HepG2 (cell line): ENCODE measurements at regions not wholly inside any gene's neighbourhood (a gene's known extent, or its start where the extent isn't known, plus 50 kb on each side); places are given as distances from the start of the nearest gene placed in this dataset.

Experiments
- CSRNP1 ChIP-seq: sonication (generic); formaldehyde crosslinking; IDR thresholded peaks from 2 replicates; pipeline ENCODE4 v1.8.1; 2023; ENCODE audit warnings: mild to moderate bottlenecking, missing genetic modification reagents
- FOSL2 ChIP-seq: sonication (generic); formaldehyde crosslinking; IDR thresholded peaks from 2 replicates; pipeline ENCODE4 v1.4.0; 2020; ENCODE audit warnings: missing genetic modification reagents
- HBP1 ChIP-seq: IDR thresholded peaks from 2 replicates; pipeline ENCODE4 v1.6.1; 2016; ENCODE audit warnings: low read depth, control low read depth
- HNRNPLL ChIP-seq: fragments of 200-400 bp; formaldehyde crosslinking; IDR thresholded peaks from 2 replicates; pipeline ENCODE4 v1.6.1; 2017; ENCODE audit warnings: mild to moderate bottlenecking, low read depth, low read length; ENCODE audit not compliant: poor library complexity, severe bottlenecking
- NFIB ChIP-seq: sonication (generic); formaldehyde crosslinking; IDR thresholded peaks from 2 replicates; pipeline ENCODE4 v1.9.0; 2021; ENCODE audit warnings: missing genetic modification reagents, mild to moderate bottlenecking, borderline replicate concordance
- SIX4 ChIP-seq: sonication (generic); formaldehyde crosslinking; IDR thresholded peaks from 2 replicates; pipeline ENCODE4 v1.4.0; 2020; ENCODE audit warnings: missing genetic modification reagents
- THAP11 ChIP-seq: IDR thresholded peaks from 2 replicates; pipeline ENCODE4 v1.6.1; 2016; ENCODE audit warnings: missing biosample characterization, missing genetic modification reagents
- UBTF ChIP-seq: sonication (generic); formaldehyde crosslinking; IDR thresholded peaks from 2 replicates; pipeline ENCODE4 v1.4.0; 2020; ENCODE audit warnings: mild to moderate bottlenecking, missing genetic modification reagents
- ZNF136 ChIP-seq: sonication (generic); formaldehyde crosslinking; IDR thresholded peaks from 2 replicates; pipeline ENCODE4 v1.8.1; 2022; ENCODE audit warnings: low read depth, mild to moderate bottlenecking, moderate library complexity, missing genetic modification reagents
- ZNF20 ChIP-seq: sonication (generic); formaldehyde crosslinking; IDR thresholded peaks from 2 replicates; pipeline ENCODE4 v1.4.0; 2020; ENCODE audit warnings: mild to moderate bottlenecking, moderate library complexity, missing genetic modification reagents
- ZNF446 ChIP-seq: sonication (generic); formaldehyde crosslinking; IDR thresholded peaks from 2 replicates; pipeline ENCODE4 v1.5.0; 2020; ENCODE audit warnings: mild to moderate bottlenecking, missing genetic modification reagents
- ZNF549 ChIP-seq: sonication (generic); formaldehyde crosslinking; IDR thresholded peaks from 2 replicates; pipeline ENCODE4 v1.5.0; 2020; ENCODE audit warnings: missing genetic modification reagents
- ZNF7 ChIP-seq: IDR thresholded peaks from 2 replicates; pipeline ENCODE4 v1.6.1; 2016; ENCODE audit warnings: missing biosample characterization, missing genetic modification reagents
- ZSCAN25 ChIP-seq: sonication (generic); formaldehyde crosslinking; IDR thresholded peaks from 2 replicates; pipeline ENCODE4 v1.8.0; 2022; ENCODE audit warnings: mild to moderate bottlenecking, missing genetic modification reagents
- TF ChIP-seq, protein P1 (sequence below): sonication (generic); formaldehyde crosslinking; IDR thresholded peaks from 2 replicates; pipeline ENCODE4; 2020; ENCODE audit warnings: missing genetic modification reagents, mild to moderate bottlenecking, borderline replicate concordance
- TF ChIP-seq, protein P2 (sequence below): fragments of 450-650 bp; IDR thresholded peaks from 2 replicates; pipeline ENCODE4 v1.6.1; 2017
- TF ChIP-seq, protein P3 (sequence below): sonication (generic); formaldehyde crosslinking; IDR thresholded peaks from 2 replicates; pipeline ENCODE4 v1.5.0; 2020; ENCODE audit warnings: mild to moderate bottlenecking, low read depth, missing genetic modification reagents, borderline replicate concordance

DNA sequence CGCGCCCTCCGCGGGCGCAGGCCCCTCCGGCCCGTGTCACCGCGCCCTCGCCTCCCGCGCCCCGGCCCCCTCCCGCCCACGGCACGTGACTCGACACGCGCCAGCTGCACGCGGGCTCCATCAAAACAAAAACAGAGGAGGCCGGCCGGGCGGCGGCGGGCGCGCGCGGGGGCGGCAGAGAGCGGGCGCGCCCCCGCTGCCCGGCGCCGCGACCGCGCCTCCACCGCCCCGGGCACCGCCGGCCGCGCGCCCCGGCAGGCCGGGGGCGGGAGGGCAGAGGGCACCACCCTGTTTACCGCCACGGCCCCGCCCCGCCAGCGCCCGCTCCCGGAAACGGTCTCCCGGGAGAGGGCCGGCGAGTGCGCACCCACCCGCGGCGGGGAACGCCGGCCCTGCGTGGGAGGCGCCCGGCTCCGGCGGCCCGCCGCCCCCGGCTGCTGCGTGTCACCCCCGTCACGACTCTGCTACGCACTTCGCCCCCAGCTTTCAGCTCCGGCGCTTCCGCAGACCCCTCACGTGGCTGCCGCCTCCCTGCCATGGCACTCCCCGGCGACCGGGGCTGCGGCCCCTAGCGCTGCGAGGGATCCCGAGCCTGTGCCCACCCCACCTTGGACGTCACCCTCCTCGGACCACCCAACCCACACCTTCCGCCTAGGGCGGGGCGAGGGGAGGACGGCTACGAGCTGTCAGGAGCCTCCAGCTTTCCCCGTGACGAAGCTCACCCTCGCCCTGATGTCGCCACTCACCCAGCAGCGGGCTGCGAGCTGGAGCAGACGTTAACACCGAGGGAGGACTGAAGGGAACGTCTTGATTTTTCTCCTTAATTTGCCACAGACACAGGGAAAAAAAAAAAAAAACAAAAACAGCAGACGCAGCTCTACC, 221.6 kb upstream of the MKLN1 start (continued):
- TF ChIP-seq ZNF7 (CRISPR knock-in tag) (no peak), ZNF20 (CRISPR knock-in tag) (no peak), SIX4 (CRISPR knock-in tag) (no peak), THAP11 (CRISPR knock-in tag) (no peak), UBTF (CRISPR knock-in tag) (peak; percentile 74), HBP1 (CRISPR knock-in tag) (0 out of 2 replicates have a peak, but pooled peaks have one; percentile 48), ZNF446 (CRISPR knock-in tag) (0 out of 2 replicates have a peak, but pooled peaks have one; percentile 64), ZNF136 (CRISPR knock-in tag) (no peak), FOSL2 (CRISPR knock-in tag) (0 out of 2 replicates have a peak, but pooled peaks have one; percentile 33), HNRNPLL (peak; percentile 79), ZNF549 (CRISPR knock-in tag) (no peak), CSRNP1 (CRISPR knock-in tag) (peak; percentile 54; the same call in 1 of the 2 replicates), ZSCAN25 (CRISPR knock-in tag) (peak; percentile 18; the same call in 1 of the 2 replicates), NFIB (CRISPR knock-in tag) (no peak)
- TF ChIP-seq, protein P1, sequence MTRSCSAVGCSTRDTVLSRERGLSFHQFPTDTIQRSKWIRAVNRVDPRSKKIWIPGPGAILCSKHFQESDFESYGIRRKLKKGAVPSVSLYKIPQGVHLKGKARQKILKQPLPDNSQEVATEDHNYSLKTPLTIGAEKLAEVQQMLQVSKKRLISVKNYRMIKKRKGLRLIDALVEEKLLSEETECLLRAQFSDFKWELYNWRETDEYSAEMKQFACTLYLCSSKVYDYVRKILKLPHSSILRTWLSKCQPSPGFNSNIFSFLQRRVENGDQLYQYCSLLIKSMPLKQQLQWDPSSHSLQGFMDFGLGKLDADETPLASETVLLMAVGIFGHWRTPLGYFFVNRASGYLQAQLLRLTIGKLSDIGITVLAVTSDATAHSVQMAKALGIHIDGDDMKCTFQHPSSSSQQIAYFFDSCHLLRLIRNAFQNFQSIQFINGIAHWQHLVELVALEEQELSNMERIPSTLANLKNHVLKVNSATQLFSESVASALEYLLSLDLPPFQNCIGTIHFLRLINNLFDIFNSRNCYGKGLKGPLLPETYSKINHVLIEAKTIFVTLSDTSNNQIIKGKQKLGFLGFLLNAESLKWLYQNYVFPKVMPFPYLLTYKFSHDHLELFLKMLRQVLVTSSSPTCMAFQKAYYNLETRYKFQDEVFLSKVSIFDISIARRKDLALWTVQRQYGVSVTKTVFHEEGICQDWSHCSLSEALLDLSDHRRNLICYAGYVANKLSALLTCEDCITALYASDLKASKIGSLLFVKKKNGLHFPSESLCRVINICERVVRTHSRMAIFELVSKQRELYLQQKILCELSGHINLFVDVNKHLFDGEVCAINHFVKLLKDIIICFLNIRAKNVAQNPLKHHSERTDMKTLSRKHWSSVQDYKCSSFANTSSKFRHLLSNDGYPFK (CRISPR knock-in tag), result 0 out of 2 replicates have a peak, but pooled peaks have one; percentile 43
- TF ChIP-seq, protein P2, sequence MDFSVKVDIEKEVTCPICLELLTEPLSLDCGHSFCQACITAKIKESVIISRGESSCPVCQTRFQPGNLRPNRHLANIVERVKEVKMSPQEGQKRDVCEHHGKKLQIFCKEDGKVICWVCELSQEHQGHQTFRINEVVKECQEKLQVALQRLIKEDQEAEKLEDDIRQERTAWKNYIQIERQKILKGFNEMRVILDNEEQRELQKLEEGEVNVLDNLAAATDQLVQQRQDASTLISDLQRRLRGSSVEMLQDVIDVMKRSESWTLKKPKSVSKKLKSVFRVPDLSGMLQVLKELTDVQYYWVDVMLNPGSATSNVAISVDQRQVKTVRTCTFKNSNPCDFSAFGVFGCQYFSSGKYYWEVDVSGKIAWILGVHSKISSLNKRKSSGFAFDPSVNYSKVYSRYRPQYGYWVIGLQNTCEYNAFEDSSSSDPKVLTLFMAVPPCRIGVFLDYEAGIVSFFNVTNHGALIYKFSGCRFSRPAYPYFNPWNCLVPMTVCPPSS, result no peak
- TF ChIP-seq, protein P3, sequence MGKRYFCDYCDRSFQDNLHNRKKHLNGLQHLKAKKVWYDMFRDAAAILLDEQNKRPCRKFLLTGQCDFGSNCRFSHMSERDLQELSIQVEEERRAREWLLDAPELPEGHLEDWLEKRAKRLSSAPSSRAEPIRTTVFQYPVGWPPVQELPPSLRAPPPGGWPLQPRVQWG (CRISPR knock-in tag), result no peak
